Activated CD4-positive, alpha-beta T cell treated with anti-CD3 and anti-CD28 coated beads for 36 hours (primary cell): ENCODE measurements at regions not wholly inside any gene's neighbourhood (a gene's known extent, or its start where the extent isn't known, plus 50 kb on each side); places are given as distances from the start of the nearest gene placed in this dataset.

Experiments used
- ATAC-seq: fragments of 200-7000 bp; cut with Tn5 transposase; one replicate; pipeline ENCODE4 v1.10.0; 2021; ENCODE audit warnings: mild to moderate bottlenecking, moderate library complexity
- CTCF ChIA-PET: fragments of 350-600 bp; sonication (Branson Sonifier 250); formaldehyde crosslinking; loops from one replicate; lab custom pipeline; 2021; ENCODE audit warnings: antibody characterized with exemption; lab: Charles Lee
- POLR2A ChIA-PET: fragments of 350-600 bp; sonication (Branson Sonifier 250); formaldehyde crosslinking; loops from one replicate; lab custom pipeline; 2021; ENCODE audit warnings: antibody characterized with exemption, inconsistent platforms; lab: Charles Lee
- DNase-seq: peaks from one replicate; pipeline ENCODE4 v3.0.0-alpha.2; 2020
- H3K27ac Mint-ChIP-seq: one replicate; pipeline ENCODE4 v1.8.0; 2021; ENCODE audit warnings: mixed read lengths
- H3K27me3 Mint-ChIP-seq: one replicate; pipeline ENCODE4 v1.8.0; 2021; ENCODE audit warnings: mixed read lengths
- H3K36me3 Mint-ChIP-seq: one replicate; pipeline ENCODE4 v1.8.0; 2021; ENCODE audit warnings: low read depth, mixed read lengths
- H3K4me1 Mint-ChIP-seq: one replicate; pipeline ENCODE4 v1.8.0; 2021; ENCODE audit warnings: mixed read lengths
- H3K4me3 Mint-ChIP-seq: one replicate; pipeline ENCODE4 v1.8.0; 2021; ENCODE audit warnings: mild to moderate bottlenecking, moderate library complexity, mixed read lengths
- H3K9me3 Mint-ChIP-seq: one replicate; pipeline ENCODE4 v1.8.0; 2021; ENCODE audit warnings: low read depth, mixed read lengths
- intact Hi-C, 2 experiments: fragments of 100-400 bp; cut with DNase I in 1 of 2; cut with micrococcal nuclease in 1 of 2; formaldehyde crosslinking; loops; one replicate each; pipeline versions ENCODE4 v1.14.2 to v1.15.1; 2022 to 2024; cut with DNase I, micrococcal nuclease

- POLR2A ChIA-PET, result no interaction called here
- H3K9me3 Mint-ChIP-seq, result no peaks in the 10 kb centered on the region
- H3K27me3 Mint-ChIP-seq, result no peaks in the 10 kb centered on the region
- intact Hi-C loops, result no loop called here
- DNase-seq (no peak), ATAC-seq (no peak)
- H3K36me3 Mint-ChIP-seq, result no peaks in the 10 kb centered on the region
- peaks cover 5% of the 10 kb centered on the region for H3K4me1 Mint-ChIP-seq
- no peak overlapping the region for H3K4me3 Mint-ChIP-seq
- CTCF ChIA-PET, result no interaction called here
- H3K27ac Mint-ChIP-seq, result no peak overlapping the region
Measured at GRCh38 chr2:239517686-239518085, 116.9 kb upstream of the HDAC4 start.

- Mint-ChIP-seq H3K36me3 (no peaks in the 10 kb centered on the region), H3K4me3 (no peak overlapping the region), H3K27ac (no peak overlapping the region), H3K4me1 (peaks cover 5% of the 10 kb centered on the region), H3K9me3 (no peaks in the 10 kb centered on the region), H3K27me3 (no peaks in the 10 kb centered on the region)
- CTCF ChIA-PET, result no interaction called here
- DNase-seq, result no peak
- no peak for ATAC-seq
- POLR2A ChIA-PET, result no interaction called here
- intact Hi-C loops, result no loop called here
Measured at GRCh38 chr2:239516954-239517305, 116.1 kb upstream of the HDAC4 start.

GRCh38 chr2:239516286-239516953 lies 115.6 kb upstream of the HDAC4 start:
- Mint-ChIP-seq H3K27me3 (no peaks in the 10 kb centered on the region), H3K36me3 (no peaks in the 10 kb centered on the region), H3K9me3 (no peaks in the 10 kb centered on the region), H3K4me3 (no peak overlapping the region), H3K4me1 (peaks cover 5% of the 10 kb centered on the region), H3K27ac (no peak overlapping the region)
- POLR2A ChIA-PET, result no interaction called here
- CTCF ChIA-PET, result interaction anchor here (0.9 kb wide), 1 partner anchor 12 kb away, joined by 3 read pairs; no protein-coding TSS in a partner anchor
- DNase-seq, result no peak
- intact Hi-C loops, result no loop called here
- ATAC-seq, result no peak

GRCh38 chr2:239514754-239515530 lies 114.1 kb upstream of the HDAC4 start:
- POLR2A ChIA-PET, result no interaction called here
- DNase-seq (no peak), ATAC-seq (no peak)
- Mint-ChIP-seq H3K4me3 (no peak overlapping the region), H3K4me1 (peaks cover 5% of the 10 kb centered on the region), H3K27me3 (no peaks in the 10 kb centered on the region), H3K9me3 (no peaks in the 10 kb centered on the region), H3K27ac (no peak overlapping the region), H3K36me3 (no peaks in the 10 kb centered on the region)
- CTCF ChIA-PET, result interaction anchor here (0.6 kb wide), 1 partner anchor 34 kb away, joined by 3 read pairs; no protein-coding TSS in a partner anchor
- intact Hi-C loops, result no loop called here

DNA sequence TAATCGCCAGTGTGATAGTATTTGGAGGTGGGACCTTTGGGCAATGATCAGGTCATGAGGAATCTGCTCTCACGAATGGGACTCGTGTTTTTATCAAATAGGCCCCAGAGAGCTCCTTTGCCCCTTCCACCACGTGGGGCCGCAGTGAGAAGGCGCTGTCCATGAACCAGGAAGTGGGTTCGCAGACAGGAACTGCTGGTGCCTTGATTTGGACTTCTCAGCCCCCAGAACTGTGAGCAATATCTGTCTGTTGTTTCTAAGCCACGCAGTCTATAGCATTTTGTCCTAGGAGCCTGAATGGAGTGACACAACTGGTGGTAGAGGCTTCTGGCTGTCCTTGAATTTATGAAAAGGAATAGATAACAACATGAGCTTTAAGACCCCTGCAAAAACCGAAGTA lies 111.2 kb upstream of the HDAC4 start:
- Mint-ChIP-seq H3K9me3 (no peaks in the 10 kb centered on the region), H3K36me3 (no peaks in the 10 kb centered on the region), H3K27me3 (no peaks in the 10 kb centered on the region), H3K4me3 (no peak overlapping the region), H3K27ac (no peak overlapping the region), H3K4me1 (no peaks in the 10 kb centered on the region)
- ChIA-PET CTCF (no interaction called here), POLR2A (no interaction called here)
- ATAC-seq (no peak), DNase-seq (no peak)
- intact Hi-C loops, result no loop called here

GRCh38 chr2:239509373-239510143 lies 108.7 kb upstream of the HDAC4 start:
- Mint-ChIP-seq H3K27ac (no peak overlapping the region), H3K4me1 (no peaks in the 10 kb centered on the region), H3K9me3 (no peaks in the 10 kb centered on the region), H3K36me3 (no peaks in the 10 kb centered on the region), H3K4me3 (no peak overlapping the region), H3K27me3 (no peaks in the 10 kb centered on the region)
- DNase-seq (no peak), ATAC-seq (no peak)
- intact Hi-C loops, result no loop called here
- CTCF ChIA-PET, result no interaction called here
- POLR2A ChIA-PET, result no interaction called here

GRCh38 chr2:239508261-239508660 lies 107.4 kb upstream of the HDAC4 start:
- ATAC-seq (no peak), DNase-seq (no peak)
- intact Hi-C loops, result no loop called here
- H3K27me3 Mint-ChIP-seq, result no peaks in the 10 kb centered on the region
- H3K4me1 Mint-ChIP-seq, result no peaks in the 10 kb centered on the region
- ChIA-PET CTCF (interaction anchor here (0.6 kb wide), 1 partner anchor 98 kb away, joined by 4 read pairs; no protein-coding TSS in a partner anchor), POLR2A (no interaction called here)
- H3K36me3 Mint-ChIP-seq, result no peaks in the 10 kb centered on the region
- H3K9me3 Mint-ChIP-seq, result no peaks in the 10 kb centered on the region
- H3K27ac Mint-ChIP-seq, result no peak overlapping the region
- H3K4me3 Mint-ChIP-seq, result no peak overlapping the region

- H3K36me3 Mint-ChIP-seq, result no peaks in the 10 kb centered on the region
- ATAC-seq (no peak), DNase-seq (no peak)
- H3K27ac Mint-ChIP-seq, result no peak overlapping the region
- POLR2A ChIA-PET, result no interaction called here
- no peaks in the 10 kb centered on the region for H3K4me1 Mint-ChIP-seq
- H3K4me3 Mint-ChIP-seq, result no peak overlapping the region
- H3K9me3 Mint-ChIP-seq, result no peaks in the 10 kb centered on the region
- intact Hi-C loops, result no loop called here
- CTCF ChIA-PET, result interaction anchor here (0.6 kb wide), 2 partner anchors 71 to 98 kb away, joined by 3 to 4 read pairs; no protein-coding TSS in a partner anchor
- H3K27me3 Mint-ChIP-seq, result no peaks in the 10 kb centered on the region
Measured at GRCh38 chr2:239507576-239508258, 106.9 kb upstream of the HDAC4 start.

DNA sequence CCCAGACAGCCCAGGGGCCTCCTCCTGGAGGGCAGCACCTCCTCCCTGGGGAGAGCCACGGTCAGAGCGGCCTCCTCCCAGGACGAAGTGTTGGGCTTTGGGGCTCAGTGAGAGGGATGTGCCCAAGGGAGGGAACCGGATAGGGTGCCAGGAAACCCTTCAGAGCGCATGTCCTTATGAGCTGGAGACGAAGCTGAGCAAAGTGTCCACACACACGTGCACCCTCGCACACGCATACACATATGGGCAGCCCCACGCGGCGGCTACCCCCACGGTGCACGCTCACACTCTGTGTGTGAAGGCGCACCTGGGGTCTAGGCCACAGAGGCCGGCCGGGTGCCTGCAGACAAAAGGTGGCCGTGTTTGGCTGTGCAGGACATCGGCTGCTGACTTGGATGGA lies 106.1 kb upstream of the HDAC4 start:
- no peaks in the 10 kb centered on the region for H3K4me1 Mint-ChIP-seq
- H3K27ac Mint-ChIP-seq, result no peak overlapping the region
- DNase-seq (no peak), ATAC-seq (no peak)
- intact Hi-C loops, result no loop called here
- POLR2A ChIA-PET, result no interaction called here
- no peaks in the 10 kb centered on the region for H3K9me3 Mint-ChIP-seq
- H3K36me3 Mint-ChIP-seq, result no peaks in the 10 kb centered on the region
- CTCF ChIA-PET, result interaction anchor here (1.0 kb wide), 1 partner anchor 13 kb away, joined by 3 read pairs; no protein-coding TSS in a partner anchor
- no peaks in the 10 kb centered on the region for H3K27me3 Mint-ChIP-seq
- no peak overlapping the region for H3K4me3 Mint-ChIP-seq

DNA sequence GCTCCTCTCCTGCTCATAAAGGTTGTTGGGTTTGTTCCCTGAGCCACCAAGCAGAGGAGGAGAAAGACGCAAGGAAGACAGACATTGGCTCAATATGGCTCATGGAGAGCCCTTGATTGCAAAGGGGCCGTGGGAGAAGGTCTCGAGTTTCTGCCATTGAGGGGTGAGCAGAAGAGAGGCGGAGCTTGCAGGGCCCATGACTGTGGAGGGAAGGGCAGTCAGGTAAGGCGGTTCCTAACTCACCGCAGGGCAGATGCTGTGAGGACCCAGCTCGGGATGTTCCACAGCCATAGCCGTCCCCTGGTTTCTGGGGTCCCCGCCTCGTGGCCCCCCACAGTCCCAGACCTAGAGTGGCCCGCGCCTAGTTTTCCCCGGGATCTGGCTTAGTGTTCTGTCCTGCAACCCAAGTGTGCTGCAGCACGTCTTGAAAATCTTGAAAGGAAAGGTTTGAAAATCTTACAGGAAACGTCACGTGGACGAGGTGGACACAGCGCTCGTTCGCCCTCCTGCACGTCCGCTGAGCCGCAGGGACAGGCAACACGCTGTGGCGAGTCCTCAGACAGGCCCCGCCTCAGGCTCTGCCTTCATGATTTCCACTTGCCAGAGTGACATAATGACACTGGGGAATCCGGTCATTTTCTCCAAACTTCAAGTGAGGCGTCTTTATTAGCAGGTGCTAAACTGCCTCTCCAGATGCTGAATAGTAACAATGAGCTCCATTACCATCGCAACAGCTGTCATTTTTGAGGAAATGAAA lies 105.5 kb upstream of the HDAC4 start:
- Mint-ChIP-seq H3K4me1 (no peaks in the 10 kb centered on the region), H3K4me3 (no peak overlapping the region), H3K27ac (no peak overlapping the region), H3K36me3 (no peaks in the 10 kb centered on the region), H3K9me3 (no peaks in the 10 kb centered on the region), H3K27me3 (no peaks in the 10 kb centered on the region)
- ATAC-seq (no peak), DNase-seq (no peak)
- CTCF ChIA-PET, result interaction anchor here (1.0 kb wide), 1 partner anchor 12 kb away, joined by 3 read pairs; no protein-coding TSS in a partner anchor
- POLR2A ChIA-PET, result no interaction called here
- intact Hi-C loops, result no loop called here
